ENCODE measurements at regions not wholly inside any gene's neighbourhood (a gene's known extent, or its start where the extent isn't known, plus 50 kb on each side); places are given as distances from the start of the nearest gene placed in this dataset.
A peak's percentile ranks its signal among the peaks of the same experiment; 100 is the strongest.

DNA sequence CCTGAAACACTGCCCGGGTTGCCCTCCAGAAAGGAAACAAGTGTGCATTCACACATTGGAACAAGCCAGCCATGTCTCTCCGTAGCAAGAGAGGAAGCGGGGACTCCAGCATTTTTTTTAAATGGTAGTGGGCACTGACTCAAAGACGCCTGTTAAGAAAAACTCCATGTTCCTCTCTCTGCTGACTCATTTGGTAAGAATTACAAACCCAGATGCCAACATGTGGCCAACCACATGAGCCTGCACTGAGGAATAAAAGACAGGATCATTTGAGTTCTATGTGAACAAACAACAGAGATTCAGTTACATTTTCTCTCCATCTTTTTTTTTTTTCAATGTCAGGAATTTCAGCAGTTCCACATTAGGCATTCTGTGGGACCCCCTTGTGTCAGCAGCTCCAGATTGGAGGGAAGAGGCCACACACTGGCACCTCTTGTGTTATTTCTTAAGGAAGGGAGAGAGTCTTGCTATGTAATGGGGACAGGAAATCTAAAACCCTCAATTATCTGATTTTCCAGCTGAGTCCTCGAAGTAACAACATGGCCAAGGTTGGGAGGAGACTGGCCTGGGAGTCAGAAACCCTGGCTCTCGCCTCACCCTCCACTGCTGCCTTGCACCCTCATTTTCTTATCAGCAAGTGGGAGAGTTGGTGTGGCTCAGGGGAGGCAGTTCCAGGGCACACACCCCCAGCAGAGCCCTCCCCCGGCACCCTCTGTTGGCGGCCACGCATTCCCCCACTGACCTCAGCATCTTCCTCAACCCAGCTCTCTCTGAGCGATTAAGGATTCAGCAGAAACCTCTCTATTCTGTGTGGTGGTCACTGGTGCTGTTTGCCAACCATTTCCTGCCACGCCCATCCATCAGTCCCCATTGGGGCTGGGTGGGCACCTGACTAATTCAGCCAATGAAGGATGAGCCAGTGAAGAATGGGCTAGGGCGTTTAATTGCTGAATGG, 173.0 kb downstream of the FOXL1 start:
- DNase-seq, result no peak

DNA sequence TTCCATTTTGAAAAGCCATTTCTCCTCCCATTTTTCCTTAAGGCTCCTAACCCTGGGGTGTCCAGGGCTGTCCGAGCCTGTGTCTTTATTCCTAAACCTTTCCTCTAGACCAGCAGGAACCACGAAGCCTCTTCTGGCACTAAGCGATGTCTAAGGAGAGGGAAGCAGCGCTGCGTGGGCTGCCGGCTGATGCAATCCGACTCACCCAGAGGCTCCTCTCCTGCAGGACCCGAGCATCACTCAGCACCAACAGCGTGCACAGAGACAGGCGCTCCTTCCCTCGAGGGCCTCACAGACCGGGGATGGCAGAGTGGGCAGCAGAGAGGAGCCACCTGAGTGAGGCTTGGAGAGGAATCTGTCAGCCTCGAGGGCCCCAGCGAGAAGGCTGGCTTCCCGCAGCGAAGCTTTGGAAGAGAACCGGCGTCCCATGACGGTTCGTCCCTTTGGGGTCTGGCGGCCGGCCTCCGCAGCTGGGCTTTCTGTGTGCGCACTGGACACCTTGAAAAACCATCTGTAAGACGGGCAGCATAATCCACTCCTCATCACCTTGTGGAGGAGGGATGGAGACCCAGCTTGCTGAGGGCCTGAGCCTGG, 174.3 kb downstream of the FOXL1 start:
- no peak for DNase-seq

DNA sequence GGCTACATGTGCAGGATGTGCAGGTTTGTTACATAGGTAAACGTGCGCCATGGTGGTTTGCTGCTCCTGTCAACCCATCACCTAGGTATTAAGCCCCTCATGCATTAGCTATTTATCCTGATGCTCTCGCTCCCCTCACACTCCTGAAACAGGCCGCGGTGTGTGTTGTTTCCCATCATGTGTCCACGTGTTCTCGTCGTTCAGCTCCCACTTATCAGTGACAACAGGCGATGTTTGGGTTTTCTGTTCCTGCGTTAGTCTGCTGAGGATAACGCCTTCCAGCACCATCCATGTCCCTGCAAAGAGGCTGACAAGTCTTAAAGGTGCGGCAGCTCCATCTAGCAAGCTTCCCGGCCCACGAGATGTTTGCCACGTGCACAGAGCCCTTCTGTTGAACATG, 175.1 kb downstream of the FOXL1 start:
- DNase-seq, result no peak

DNA sequence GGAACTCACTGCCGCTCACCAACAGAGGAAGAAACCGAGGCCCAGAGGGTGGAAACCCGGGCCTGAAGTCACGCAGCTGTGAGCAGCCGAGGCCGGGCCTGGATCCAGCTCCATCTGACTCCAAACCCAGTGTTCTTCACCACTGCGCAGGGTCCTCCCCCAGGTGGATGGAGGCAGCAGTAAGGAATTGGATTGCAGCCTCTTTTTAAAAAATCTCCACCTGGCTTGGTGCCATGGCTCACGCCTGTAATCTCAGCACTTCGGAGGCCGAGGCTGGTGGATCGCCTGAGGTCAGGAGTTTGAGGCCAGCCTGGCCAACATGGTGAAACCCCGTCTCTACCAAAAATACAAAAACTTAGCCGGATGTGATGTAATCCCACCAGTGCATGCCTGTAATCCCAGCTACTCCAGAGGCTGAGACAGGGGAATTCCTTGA, 177.2 kb downstream of the FOXL1 start:
- DNase-seq, result no peak

DNA sequence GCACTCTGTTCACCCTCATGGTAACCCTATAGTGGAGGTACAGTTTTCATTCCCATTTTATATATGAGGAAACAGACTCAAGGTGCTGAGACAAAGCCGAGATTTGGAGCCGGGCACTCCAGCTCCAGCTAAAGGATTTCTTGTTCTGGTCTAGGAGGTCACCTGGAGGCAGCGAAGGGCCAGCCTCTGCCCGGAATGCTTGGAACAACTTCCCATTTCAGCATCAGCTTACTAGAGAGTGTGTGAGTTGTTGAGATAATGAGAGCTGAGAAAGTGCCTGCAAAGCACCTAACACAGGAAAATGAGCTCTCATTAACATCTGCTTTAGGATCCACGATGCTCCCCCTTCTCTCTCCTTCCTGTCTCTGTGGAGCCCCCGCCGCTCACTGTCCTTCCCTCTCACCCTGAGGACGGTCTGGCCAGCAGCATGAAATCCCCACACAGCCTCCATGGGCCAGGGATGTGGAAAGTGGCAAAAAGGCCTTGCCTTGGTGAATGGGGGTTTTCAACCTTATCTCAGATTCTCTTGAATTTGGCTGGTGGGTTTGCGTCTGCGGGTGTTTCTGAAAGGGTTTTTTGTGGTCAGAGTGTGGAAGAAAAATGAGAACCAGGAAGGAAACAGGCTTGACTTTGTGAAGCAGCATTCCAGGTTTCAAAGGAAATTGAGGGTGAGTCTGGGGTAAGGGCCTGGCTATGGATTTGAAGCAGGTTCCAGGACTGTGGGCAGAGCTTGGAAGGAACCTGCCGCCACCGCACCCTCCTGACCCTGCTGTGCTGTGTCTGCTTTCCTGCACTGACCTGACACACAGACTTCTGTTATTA, 178.7 kb downstream of the FOXL1 start:
- DNase-seq, result no peak

DNA sequence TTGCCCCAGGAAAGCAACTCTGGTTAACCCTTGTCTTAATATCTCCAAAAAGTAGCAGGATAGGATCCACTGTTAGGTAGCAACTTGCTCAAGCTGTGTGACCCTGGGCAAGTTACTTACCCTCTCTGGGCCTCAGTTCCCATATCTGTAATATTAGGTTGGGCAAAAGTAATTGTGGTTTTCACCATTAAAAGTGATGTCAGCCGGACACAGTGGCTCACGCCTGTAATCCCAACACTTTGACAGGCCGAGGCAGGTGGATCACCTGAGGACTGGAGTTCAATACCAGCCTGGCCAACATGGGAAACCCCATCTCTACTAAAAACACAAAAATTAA, 179.3 kb downstream of the FOXL1 start:
- DNase-seq, result no peak

DNA sequence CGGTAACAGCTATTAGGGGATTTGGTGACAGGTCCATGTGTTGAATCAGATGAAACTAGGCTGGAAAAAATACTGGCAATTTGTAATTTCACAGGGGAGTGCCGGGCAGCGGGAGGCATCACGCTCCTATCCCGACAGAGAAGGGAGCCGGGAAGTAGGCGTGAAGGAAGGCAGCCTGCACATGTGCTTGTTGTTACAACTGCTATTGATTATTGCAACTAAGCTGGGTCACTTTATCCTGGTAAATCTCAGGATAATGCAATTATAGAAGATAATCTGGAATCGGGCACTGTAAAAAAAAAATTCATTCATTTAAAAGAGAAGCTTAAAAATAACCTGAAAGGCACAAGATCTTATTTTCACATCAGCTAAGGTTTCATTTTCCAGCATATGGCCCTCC, 180.6 kb downstream of the FOXL1 start:
- no peak for DNase-seq

DNA sequence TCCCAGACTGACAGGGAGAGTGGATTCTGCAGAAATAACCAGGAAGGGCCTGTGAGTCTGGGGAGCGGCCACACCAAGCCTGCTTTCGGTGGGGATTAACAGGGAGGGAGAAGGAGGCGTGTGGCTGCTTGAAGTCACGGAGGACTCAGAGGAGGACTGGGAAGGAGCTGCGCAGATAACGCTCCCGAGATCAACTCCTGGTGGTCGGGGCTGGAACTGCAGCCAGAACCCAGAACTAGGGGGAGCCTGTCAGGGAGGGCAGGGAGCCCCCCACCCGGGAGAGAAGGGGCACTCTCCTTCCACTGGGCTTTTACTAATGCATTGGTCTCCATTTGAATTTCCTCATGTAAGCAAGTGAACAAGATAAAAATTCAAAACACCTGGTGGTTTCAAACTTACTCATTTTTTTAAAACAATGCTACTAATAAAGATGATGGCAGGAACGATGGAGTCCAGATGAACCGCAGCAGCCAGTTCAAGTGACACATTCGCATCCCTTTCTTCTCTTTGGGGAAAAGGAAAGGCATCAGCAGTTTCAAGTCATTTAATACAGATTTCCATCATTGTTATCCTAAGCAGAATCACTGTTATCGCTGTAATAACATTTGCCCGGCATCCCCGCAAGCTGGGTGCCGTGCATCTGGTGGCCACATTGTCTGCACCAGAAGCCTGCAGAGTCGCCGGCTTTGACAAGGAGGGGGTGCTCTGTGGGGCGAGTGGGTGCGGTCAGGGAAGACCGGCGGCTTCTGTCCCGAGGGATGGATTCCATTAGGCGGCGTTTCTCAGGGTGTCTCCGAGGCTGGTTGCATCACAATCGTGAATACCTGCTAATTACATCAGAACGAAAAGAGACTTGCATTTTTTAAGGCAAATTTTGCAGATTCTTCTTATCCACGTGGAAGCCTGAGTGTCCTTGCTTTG, 183.0 kb downstream of the FOXL1 start:
- peak; percentile 55 to 68 for DNase-seq

DNA sequence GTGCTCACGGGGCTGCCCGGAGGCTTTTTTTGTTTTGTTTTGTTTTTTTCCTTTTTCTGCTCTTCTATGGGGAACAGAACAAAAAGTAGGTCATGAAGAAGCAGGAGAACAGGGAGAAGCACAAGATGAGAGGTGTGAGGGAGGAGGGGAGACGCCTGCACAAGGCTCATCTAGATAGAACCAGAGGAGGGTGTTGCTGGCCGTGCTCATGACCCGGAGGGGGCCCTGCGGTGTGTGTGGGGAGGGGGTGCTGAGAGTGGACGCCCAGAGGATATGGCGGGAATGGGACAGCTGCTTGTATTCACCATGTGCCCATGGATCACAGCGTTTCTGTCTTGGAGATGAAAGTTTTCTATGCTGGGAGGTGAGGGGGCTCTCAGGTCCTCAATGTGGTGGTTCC, 183.7 kb downstream of the FOXL1 start:
- DNase-seq, result no peak

DNA sequence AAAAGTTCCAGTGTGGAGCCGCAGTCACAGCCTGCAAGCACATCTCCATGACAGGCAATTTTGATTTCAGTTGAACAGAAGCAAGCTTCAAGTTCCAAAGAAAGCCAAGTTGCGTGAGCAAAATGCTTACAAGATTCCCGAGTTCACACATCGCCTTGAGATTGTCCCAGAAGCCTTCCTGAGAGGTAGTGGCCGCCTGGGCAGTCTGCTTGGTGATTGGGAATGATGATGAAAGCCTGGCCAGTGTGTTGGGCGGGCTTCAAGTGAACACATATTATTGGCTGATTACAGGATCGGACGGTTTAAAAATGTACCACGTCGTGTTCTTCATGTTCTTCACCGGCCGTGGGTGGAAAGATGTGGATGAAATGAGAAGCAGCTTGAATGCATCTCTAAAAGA, 185.5 kb downstream of the FOXL1 start:
- DNase-seq, result no peak

DNA sequence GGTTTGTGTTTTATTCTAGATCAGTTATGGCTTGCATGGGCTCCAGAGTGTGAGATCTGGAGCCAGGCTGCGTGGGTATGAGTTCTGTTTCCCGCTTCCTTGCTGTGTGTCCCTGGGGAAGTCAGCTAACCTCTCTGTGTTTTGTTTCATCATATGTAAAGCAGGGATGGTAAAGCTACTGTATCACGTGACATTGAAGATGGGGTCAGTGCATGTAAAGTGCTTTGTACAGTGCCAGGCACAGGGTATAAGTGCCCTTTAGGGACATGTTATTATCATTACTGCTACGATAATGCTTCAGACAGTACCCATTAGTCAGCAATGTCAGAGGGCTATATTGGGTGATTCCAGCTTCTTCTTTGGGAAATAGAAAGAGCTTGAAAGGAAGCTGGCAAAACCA, 186.2 kb downstream of the FOXL1 start:
- no peak for DNase-seq

DNA sequence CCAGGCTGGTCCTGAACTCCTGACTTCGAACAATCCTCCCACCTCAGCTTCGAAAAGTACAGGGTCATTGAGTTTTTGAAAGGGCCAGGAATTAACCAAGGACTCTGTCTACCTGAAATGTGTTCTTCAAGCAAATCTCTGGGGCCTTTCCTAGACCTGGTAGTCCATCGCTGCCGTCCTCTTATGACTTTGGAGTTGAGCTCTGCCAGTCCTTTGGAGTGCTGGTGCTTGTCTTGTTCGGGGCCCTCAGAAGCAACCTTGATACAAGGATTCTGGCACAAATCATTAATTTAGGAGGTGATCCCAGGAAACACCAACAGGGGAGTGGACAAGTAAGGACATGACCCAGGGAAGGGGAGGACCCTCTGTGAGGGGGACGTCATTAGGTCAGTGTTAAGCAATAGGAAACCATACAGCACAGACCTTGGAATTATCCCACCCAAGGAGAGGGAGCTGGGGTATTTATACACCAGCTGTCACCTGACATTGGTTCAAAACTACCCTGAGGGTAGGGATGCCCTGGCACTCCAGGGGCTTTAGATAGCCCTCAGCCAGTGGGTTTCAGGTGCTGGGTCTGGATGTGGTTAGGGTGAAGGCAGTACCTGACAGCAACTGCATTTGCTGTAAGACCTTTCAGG, 187.2 kb downstream of the FOXL1 start:
- no peak for DNase-seq

DNA sequence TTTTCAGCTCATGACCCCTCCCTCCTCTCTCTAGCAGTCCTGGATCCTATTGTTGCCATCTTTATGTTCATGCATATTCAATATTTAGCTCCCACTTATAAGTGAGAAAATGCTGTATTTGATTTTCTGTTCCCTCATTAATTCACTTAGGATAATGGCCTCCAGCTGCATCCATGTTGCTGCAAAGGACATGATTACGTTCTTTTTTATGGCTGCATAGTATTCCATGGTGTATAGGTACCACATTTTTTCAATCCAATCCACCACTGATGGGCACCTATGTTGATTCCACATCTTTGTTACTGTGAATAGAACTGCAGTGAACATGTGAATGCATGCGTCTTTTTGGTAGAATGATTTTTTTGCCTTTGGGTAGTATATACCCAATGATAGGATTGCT, 188.4 kb downstream of the FOXL1 start:
- DNase-seq, result no peak

DNA sequence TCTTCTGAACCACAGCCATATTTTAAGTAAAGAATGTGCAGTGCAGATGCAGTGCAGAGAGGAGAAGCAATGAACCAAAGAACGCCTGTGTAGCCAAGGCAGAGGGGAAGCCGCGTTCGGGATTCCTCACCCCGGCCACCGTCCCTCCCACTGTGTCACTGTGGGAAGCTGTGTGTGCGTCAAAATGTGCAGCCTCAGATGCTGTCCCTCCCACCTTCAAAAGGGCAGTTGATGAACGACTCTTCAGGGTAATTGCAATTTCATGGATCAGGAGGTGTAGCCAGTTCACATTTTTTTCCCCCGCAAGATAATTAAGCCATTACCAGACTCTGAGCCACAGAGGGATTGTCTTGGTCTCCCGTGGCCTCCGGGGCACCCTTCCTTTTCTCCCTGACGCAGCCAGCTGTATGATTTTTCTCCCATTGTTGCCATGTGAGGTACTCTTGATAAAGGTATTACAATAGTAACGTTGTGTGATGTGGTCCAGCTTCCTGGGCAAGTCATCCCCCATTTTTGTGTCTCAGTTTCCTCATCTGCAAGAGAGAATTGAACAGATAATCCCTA, 190.0 kb downstream of the FOXL1 start:
- no peak for DNase-seq

DNA sequence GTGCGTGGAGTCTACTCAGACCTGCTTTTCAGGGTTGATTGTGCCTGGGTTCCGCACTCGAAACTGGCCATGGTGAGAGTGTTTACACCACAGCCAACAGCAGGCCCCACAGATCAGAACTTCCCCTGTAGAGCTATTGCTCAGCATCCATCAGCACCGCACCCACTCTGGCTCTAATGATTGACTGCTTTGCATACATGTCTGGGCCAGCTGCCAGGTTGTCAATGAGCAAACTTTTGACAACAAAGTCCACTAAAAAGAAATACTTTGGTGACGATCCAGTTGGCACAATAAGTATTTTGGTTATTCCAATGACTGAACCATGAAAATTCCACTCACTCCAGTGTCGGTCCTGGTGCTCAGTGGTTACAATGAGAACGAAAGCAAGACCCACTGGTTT, 190.7 kb downstream of the FOXL1 start:
- DNase-seq, result no peak

DNA sequence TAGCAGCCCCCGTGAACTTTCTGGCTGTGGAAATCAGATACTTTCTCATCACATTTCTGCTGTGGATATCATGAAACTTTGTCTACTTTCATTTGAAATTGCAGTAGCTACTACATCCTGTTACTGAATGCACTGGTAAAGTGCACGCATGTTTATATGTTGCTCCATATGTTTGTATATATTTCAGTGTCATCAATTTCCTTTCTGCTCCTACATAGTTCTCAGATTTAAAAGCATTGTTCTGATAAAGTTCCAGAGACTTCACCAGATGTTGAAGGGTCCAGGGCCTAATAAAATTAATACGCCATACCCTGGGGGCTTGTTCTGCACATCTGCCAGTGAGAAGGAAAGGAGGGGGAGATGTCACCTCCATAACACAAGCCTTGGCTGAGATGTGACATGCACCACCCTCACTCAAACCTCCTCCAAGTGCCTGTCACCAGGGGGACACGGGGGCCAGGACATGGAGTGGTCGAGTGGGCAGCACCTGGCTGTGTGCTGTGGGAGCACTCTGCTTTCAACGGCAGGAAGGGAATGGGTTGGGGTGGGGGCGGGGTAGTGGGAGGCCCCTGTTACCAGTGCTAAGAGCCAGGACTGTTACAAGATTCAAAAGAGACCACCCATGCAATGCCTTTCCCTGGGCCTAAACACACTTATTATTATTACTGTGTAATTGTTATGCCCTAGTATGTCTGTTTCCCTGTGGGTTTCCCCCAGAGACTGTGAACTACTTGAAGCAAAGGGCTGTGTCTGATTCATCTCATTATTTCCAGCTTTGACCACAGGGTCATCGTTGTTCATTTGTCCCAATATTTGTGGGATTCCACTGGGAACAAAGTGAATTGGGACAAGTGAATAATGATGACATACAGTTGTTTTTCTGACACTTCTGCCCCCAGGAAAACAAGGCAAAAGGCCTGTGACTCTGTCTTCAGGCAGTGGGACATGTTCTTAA, 193.4 kb downstream of the FOXL1 start:
- DNase-seq, result no peak

DNA sequence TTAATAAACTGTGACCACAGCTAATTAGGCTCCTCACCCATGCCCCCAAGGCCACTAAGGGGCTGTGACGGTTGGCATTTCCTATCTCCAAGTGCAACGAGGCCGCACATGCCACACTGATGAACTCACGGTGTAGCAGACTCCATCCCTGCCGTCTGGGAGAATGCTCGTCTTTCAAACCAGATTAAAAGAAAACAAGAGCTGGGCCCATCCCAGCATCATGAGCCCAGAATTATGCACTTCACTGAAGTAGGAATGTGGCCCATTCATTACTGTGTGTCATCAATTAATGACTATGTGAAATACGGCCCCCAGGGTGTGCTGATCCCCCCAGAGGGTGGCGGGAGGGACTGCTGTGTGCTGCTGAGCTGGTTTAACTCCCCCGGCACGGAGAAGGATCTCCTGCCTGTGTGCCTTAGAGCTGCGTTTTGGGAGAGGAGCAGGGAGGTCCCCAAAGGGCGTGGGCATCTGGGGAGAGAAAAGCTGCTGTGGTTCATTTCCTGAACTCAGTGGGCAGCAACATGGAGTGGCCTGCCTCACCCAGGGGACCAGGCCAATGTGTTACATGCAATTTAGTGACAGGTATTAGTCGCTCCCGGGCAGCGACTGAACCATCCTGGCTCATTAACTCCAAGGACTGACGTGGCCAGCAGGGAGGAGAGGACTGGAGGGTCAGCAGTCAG, 194.5 kb downstream of the FOXL1 start:
- DNase-seq, result no peak

DNA sequence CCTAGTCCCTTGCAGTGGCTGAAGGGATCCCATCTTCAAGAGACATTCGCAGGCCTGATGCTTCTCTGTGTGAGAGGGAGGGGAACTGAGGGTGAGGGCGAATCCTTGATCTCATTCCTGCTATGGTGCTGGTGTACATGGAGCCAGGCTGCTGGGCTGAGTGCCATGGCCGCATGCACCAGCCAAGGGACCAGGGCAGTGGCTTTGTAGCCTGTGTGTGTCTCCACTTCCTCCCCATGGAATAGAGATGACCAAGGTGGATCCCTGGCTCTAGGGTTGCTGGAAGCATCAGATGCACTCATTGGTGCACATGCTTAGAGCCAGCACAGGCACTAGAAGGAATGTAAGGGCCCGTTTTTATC, 195.0 kb downstream of the FOXL1 start:
- no peak for DNase-seq

DNA sequence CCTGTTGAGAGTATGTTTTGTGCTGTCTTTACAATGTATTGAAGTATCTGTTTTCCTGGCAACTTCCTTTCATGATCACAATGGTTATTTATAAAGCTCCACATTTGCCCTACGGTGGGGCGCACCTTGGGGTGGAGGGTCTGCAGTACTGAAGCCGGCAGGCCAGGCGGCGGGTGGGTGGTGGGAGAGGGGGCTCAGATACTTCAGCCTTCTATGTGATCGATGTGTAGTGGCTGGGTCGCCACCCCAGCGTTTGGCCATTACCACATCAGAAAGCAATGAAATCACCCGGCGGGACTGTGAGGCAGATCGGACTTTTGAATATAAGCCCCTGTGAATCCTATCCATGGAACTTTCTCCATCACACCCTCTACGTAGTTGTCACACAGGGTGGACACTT, 196.6 kb downstream of the FOXL1 start:
- DNase-seq, result no peak

DNA sequence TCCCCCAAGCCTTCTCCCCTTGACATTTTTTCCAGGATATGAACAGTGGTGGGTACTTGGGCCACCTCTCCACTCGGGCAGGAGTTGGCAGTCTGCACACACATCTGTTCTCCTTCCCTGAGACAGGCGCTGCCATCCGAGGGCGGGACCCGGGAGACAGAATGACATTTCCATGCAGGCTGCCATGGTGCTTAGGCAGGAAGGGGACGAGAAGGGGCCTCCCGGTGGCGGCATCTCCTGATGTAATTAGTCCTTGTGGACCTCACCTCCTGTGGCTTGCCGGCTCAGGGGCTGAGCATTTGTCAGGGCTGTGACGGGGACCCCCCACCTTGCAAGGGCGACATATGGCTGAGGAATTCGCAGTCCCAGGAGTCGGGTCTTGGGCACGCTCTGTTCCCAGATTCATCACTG, 197.2 kb downstream of the FOXL1 start:
- no peak for DNase-seq
